ENCODE measurements at regions not wholly inside any gene's neighbourhood (a gene's known extent, or its start where the extent isn't known, plus 50 kb on each side); places are given as distances from the start of the nearest gene placed in this dataset.
A peak's percentile ranks its signal among the peaks of the same experiment; 100 is the strongest.
"Not testable (repeated sequence)": the region's sequence is repeated elsewhere in the genome, so short reads cannot be mapped to it uniquely, and the experiment has no call there.

- no peaks in the 10 kb centered on the region for H4K20me1 ChIP-seq (ENCODE audit: insufficient read depth, poor library complexity, severe bottlenecking)
- no peaks in the 10 kb centered on the region for H3K79me2 ChIP-seq
- 32% methylated on average over 9 of the region's 9 CpGs for WGBS (ENCODE audit: low lambda C conversion rate, missing lambda C conversion rate)
- peak overlapping the region; percentile 44 for H3K4me2 ChIP-seq
- H3K36me3 ChIP-seq (replicated peaks; ENCODE audit: insufficient read depth, low read depth) = no peaks in the 10 kb centered on the region
- H3K4me3 ChIP-seq = no peak overlapping the region
- peaks cover 7% of the 10 kb centered on the region for H3K4me1 ChIP-seq (ENCODE audit: insufficient read depth)
- peak; percentile 28 for DNase-seq (ENCODE audit: low spot score)
- H3K27me3 ChIP-seq = no peaks in the 10 kb centered on the region
- no peaks in the 10 kb centered on the region for H3K9me2 ChIP-seq (replicated peaks; ENCODE audit: insufficient read depth)
- H2AFZ ChIP-seq = peak overlapping the region; percentile 19
- H3K27ac ChIP-seq = peak overlapping the region; percentile 26
- H3K9me3 ChIP-seq (ENCODE audit: low read depth) = no peaks in the 10 kb centered on the region
- no peak for TF ChIP-seq CTCF (IDR thresholded peaks at IDR 0.05; ENCODE audit: poor library complexity)
- TF ChIP-seq EZH2phosphoT487 (IDR thresholded peaks at IDR 0.05; ENCODE audit: low read depth, severe bottlenecking, unreplicated experiment) = no peak
- TF ChIP-seq EZH2 (IDR thresholded peaks at IDR 0.05; ENCODE audit: borderline replicate concordance) = no peak
Measured at GRCh38 chr7:112985377-112985987, 101.1 kb downstream of the GPR85 start.

DNA sequence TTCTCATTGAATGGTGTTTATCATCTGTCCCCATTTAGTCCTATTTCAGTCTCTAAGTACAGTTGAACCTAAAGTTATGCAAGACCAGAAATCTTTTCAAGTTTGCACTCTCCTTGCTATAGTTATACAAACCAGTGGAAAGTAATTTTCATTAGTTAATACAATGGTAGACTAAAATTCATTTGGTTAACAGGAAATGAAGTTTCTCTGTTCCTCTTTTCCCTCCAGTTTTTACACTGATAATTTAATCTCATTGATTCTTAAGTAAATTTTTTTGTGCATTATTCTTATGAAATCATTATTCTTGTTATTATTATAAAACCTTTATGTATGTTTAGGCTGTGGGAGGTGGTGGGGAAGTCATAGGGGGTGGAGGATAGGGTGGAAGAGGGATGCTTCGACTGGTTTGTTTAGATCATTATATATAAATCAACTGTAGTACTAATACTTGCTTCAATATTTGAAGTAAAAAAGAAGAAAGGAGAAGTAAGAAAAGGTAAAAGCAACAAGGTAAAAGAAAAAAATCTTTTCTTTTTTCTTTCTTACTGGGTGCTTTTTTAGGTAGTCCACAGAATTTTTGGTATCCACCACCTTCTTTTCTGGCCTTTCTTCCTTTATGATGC is 104.1 kb downstream of the GPR85 start:
- Histone ChIP-seq H3K27me3 (no peaks in the 10 kb centered on the region), H3K79me2 (no peaks in the 10 kb centered on the region), H4K20me1 (ENCODE audit: insufficient read depth, poor library complexity, severe bottlenecking) (no peaks in the 10 kb centered on the region), H3K9me3 (ENCODE audit: low read depth) (no peaks in the 10 kb centered on the region), H2AFZ (no peak overlapping the region), H3K9me2 (replicated peaks; ENCODE audit: insufficient read depth) (no peaks in the 10 kb centered on the region), H3K4me1 (ENCODE audit: insufficient read depth) (peaks cover 7% of the 10 kb centered on the region), H3K27ac (no peak overlapping the region), H3K36me3 (replicated peaks; ENCODE audit: insufficient read depth, low read depth) (no peaks in the 10 kb centered on the region), H3K4me2 (no peak overlapping the region), H3K4me3 (no peak overlapping the region)
- DNase-seq (ENCODE audit: low spot score) = no peak
- TF ChIP-seq CTCF (IDR thresholded peaks at IDR 0.05; ENCODE audit: poor library complexity) = no peak
- no peak for TF ChIP-seq EZH2 (IDR thresholded peaks at IDR 0.05; ENCODE audit: borderline replicate concordance)
- no peak for TF ChIP-seq EZH2phosphoT487 (IDR thresholded peaks at IDR 0.05; ENCODE audit: low read depth, severe bottlenecking, unreplicated experiment)
- 88% methylated on average over 1 of the region's 1 CpG for WGBS (ENCODE audit: low lambda C conversion rate, missing lambda C conversion rate)

DNA sequence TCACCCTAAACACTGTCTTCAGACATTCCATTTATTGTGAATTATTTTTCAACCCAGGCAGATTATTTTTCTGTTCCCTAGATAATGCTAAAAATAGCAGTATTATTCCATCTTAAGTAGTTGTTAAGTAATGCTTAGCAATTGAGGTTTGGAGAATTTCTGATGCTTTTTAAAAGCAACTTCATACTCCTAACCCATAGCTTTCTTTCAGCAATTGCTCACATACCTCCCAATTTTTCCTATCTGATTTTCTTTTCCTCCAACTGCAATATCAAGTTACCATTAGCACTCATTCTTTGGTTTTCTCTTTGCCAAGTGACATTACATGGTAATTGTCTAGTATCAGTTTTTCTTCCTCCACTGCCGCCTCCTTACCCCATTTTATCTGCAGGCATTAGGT is 104.7 kb downstream of the GPR85 start:
- H3K4me1 ChIP-seq (ENCODE audit: insufficient read depth) = peaks cover 7% of the 10 kb centered on the region
- H3K27me3 ChIP-seq = no peaks in the 10 kb centered on the region
- H4K20me1 ChIP-seq (ENCODE audit: insufficient read depth, poor library complexity, severe bottlenecking) = no peaks in the 10 kb centered on the region
- no peak overlapping the region for H3K4me2 ChIP-seq
- H2AFZ ChIP-seq = no peak overlapping the region
- no peaks in the 10 kb centered on the region for H3K9me3 ChIP-seq (ENCODE audit: low read depth)
- no peak overlapping the region for H3K27ac ChIP-seq
- H3K4me3 ChIP-seq = no peak overlapping the region
- no peaks in the 10 kb centered on the region for H3K79me2 ChIP-seq
- TF ChIP-seq EZH2 (IDR thresholded peaks at IDR 0.05; ENCODE audit: borderline replicate concordance) = no peak
- TF ChIP-seq EZH2phosphoT487 (IDR thresholded peaks at IDR 0.05; ENCODE audit: low read depth, severe bottlenecking, unreplicated experiment) = no peak
- no peak for TF ChIP-seq CTCF (IDR thresholded peaks at IDR 0.05; ENCODE audit: poor library complexity)
- WGBS (ENCODE audit: low lambda C conversion rate, missing lambda C conversion rate) = 77% methylated on average over 1 of the region's 1 CpG
- DNase-seq (ENCODE audit: low spot score) = no peak
- no peaks in the 10 kb centered on the region for H3K36me3 ChIP-seq (replicated peaks; ENCODE audit: insufficient read depth, low read depth)
- H3K9me2 ChIP-seq (replicated peaks; ENCODE audit: insufficient read depth) = no peaks in the 10 kb centered on the region

GRCh38 chr7:112979055-112979454 is 107.6 kb downstream of the GPR85 start:
- H3K79me2 ChIP-seq; H3K27me3 ChIP-seq; H4K20me1 ChIP-seq (ENCODE audit: insufficient read depth, poor library complexity, severe bottlenecking); H3K9me3 ChIP-seq (ENCODE audit: low read depth); H3K4me3 ChIP-seq; H2AFZ ChIP-seq; H3K9me2 ChIP-seq (replicated peaks; ENCODE audit: insufficient read depth); H3K4me2 ChIP-seq; H3K36me3 ChIP-seq (replicated peaks; ENCODE audit: insufficient read depth, low read depth); H3K27ac ChIP-seq; DNase-seq (ENCODE audit: low spot score); H3K4me1 ChIP-seq (ENCODE audit: insufficient read depth): not testable (repeated sequence)
- WGBS (ENCODE audit: low lambda C conversion rate, missing lambda C conversion rate) = 92% methylated on average over 3 of the region's 3 CpGs

DNA sequence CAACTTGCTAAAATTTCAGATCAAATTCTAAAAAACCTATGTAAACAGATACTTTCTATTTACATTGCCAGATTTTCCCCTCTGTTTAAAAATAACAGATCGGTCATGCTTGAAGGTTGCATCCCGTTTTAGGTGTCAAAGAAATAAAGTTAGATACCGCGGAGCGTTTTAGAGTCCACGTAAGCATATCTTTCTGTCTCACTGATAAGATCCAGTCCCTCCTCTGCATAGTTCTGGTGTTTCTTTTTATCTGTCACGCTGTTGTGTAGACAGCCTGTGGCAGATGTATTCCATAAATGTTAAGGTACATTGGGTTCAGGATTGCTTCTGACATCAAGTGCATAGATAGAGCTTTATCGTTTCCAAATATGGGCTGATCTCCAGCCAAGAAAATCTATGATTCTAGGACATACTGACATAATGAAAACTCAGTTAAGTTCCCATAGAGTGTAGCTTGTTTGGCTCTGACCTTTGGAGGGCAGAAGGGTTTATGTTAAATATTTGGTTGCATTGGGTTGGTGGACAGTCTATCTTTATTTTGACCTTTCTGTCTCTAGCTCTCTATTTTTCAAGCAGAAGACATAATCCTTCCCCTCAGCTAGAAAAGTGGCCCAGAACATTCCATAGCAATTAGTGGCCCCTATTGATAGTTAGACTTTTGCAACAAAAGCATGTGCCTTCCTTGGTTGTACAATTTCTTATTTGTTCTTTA is 109.2 kb downstream of the GPR85 start:
- H3K27me3 ChIP-seq; H2AFZ ChIP-seq; H3K27ac ChIP-seq; H3K4me1 ChIP-seq (ENCODE audit: insufficient read depth); H3K36me3 ChIP-seq (replicated peaks; ENCODE audit: insufficient read depth, low read depth); H4K20me1 ChIP-seq (ENCODE audit: insufficient read depth, poor library complexity, severe bottlenecking); H3K79me2 ChIP-seq; H3K9me2 ChIP-seq (replicated peaks; ENCODE audit: insufficient read depth); H3K4me2 ChIP-seq; H3K9me3 ChIP-seq (ENCODE audit: low read depth); DNase-seq (ENCODE audit: low spot score); H3K4me3 ChIP-seq: not testable (repeated sequence)
- 33% methylated on average over 4 of the region's 8 CpGs for WGBS (ENCODE audit: low lambda C conversion rate, missing lambda C conversion rate)

Data from hepatocyte (in vitro differentiated cells).